ENCODE measurements at regions not wholly inside any gene's neighbourhood (a gene's known extent, or its start where the extent isn't known, plus 50 kb on each side); places are given as distances from the start of the nearest gene placed in this dataset.

- no peak for TF ChIP-seq POLR2AphosphoS5 (IDR thresholded peaks at IDR 0.05; ENCODE audit: low read depth, low read length)
- no peak for TF ChIP-seq SIN3A (IDR thresholded peaks at IDR 0.05; ENCODE audit: low read depth)
- no peak for TF ChIP-seq POLR2A (IDR thresholded peaks at IDR 0.05; ENCODE audit: borderline replicate concordance, extremely low read depth, insufficient read depth, insufficient read length)
Measured at GRCh38 chr2:211157856-211158463, 601.6 kb downstream of the CPS1 start (continued).

DNA sequence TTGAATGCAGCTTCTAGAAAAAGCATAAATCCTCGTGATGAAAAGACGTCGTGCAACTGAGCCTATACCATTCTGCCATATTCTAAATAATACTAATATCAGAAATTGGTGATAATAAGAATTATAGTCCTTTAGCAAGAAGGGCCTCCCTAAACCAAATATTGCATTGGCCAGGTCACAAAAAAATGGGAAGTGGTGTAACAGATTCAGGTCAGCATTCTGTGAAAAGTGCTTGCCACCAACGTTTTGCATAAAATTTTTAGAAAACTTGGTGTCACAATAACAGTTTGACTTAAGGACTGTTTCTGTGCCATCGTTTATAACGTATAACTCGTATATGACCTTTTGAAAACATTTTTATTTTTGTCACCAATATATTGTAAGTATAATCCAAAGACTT lies 603.6 kb downstream of the CPS1 start:
- Histone ChIP-seq H3K79me2 (ENCODE audit: insufficient read depth, low read length) (no peaks in the 10 kb centered on the region), H3K36me3 (ENCODE audit: control insufficient read depth in 1 of 2, insufficient read depth in 2 of 2, low read length in 2 of 2) (no peaks in the 10 kb centered on the region), H3K9ac (ENCODE audit: low read length) (no peak overlapping the region), H3K4me2 (ENCODE audit: low read length) (no peak overlapping the region), H3K4me3 (replicated peaks in 1 of 2; ENCODE audit: low read depth in 1 of 2, low read length in 2 of 2) (no peak overlapping the region), H3K9me3 (ENCODE audit: control insufficient read depth in 1 of 2, insufficient read depth in 1 of 2, low read depth in 1 of 2, low read length in 2 of 2) (no peaks in the 10 kb centered on the region), H2AFZ (ENCODE audit: low read depth, low read length, poor library complexity, severe bottlenecking) (no peak overlapping the region), H3K9me2 (ENCODE audit: insufficient read depth) (no peaks in the 10 kb centered on the region), H3K27me3 (ENCODE audit: insufficient read depth, low read length) (no peaks in the 10 kb centered on the region), H4K20me1 (ENCODE audit: insufficient read depth) (no peaks in the 10 kb centered on the region), H3K4me1 (ENCODE audit: control insufficient read depth in 1 of 2, insufficient read depth in 2 of 2, low read length in 2 of 2) (no peaks in the 10 kb centered on the region), H3K27ac (ENCODE audit: low read depth, low read length) (no peak overlapping the region)
- DNase-seq (ENCODE audit: low read depth, low spot score) (no peak), ATAC-seq (no peak)
- RAD21 ChIA-PET (ENCODE audit: low non-redundant PET in 1 of 2, low total read pairs in 2 of 2, uncharacterized antibody in 2 of 2, unreplicated experiment in 2 of 2) = no interaction called here
- no TSS peak for BruUV-seq (replicated peaks)
- no peak for TF ChIP-seq EGR1 (IDR thresholded peaks at IDR 0.05; ENCODE audit: low read depth)
- TF ChIP-seq FOSL1 (IDR thresholded peaks at IDR 0.05; ENCODE audit: low read depth) = no peak
- TF ChIP-seq TCF7L2 (IDR thresholded peaks at IDR 0.05; ENCODE audit: borderline replicate concordance, extremely low read depth, insufficient read depth, insufficient read length) = no peak
- no peak for TF ChIP-seq POLR2AphosphoS5 (IDR thresholded peaks at IDR 0.05; ENCODE audit: low read depth, low read length)
- no peak for TF ChIP-seq JUND (IDR thresholded peaks at IDR 0.05)
- TF ChIP-seq CEBPB (IDR thresholded peaks at IDR 0.05; ENCODE audit: low read depth) = no peak
- TF ChIP-seq ZBTB33 (IDR thresholded peaks at IDR 0.05; ENCODE audit: extremely low read depth, insufficient replicate concordance, low read length) = no peak
- TF ChIP-seq SP1 (IDR thresholded peaks at IDR 0.05; ENCODE audit: low read depth) = no peak
- no peak for TF ChIP-seq REST (IDR thresholded peaks at IDR 0.05; ENCODE audit: low read depth)
- no peak for TF ChIP-seq ZNF274 (IDR thresholded peaks at IDR 0.05; ENCODE audit: low read depth, low read length)
- no peak for TF ChIP-seq ZFX (IDR thresholded peaks at IDR 0.05)
- no peak for TF ChIP-seq EZH2 (IDR thresholded peaks at IDR 0.05)
- TF ChIP-seq RAD21 (IDR thresholded peaks at IDR 0.05; ENCODE audit: low read depth) = no peak
- TF ChIP-seq, protein P1, sequence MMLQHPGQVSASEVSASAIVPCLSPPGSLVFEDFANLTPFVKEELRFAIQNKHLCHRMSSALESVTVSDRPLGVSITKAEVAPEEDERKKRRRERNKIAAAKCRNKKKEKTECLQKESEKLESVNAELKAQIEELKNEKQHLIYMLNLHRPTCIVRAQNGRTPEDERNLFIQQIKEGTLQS (IDR thresholded peaks at IDR 0.05) = no peak
- TF ChIP-seq SRF (IDR thresholded peaks at IDR 0.05; ENCODE audit: low read depth) = no peak
- TF ChIP-seq, protein P2, sequence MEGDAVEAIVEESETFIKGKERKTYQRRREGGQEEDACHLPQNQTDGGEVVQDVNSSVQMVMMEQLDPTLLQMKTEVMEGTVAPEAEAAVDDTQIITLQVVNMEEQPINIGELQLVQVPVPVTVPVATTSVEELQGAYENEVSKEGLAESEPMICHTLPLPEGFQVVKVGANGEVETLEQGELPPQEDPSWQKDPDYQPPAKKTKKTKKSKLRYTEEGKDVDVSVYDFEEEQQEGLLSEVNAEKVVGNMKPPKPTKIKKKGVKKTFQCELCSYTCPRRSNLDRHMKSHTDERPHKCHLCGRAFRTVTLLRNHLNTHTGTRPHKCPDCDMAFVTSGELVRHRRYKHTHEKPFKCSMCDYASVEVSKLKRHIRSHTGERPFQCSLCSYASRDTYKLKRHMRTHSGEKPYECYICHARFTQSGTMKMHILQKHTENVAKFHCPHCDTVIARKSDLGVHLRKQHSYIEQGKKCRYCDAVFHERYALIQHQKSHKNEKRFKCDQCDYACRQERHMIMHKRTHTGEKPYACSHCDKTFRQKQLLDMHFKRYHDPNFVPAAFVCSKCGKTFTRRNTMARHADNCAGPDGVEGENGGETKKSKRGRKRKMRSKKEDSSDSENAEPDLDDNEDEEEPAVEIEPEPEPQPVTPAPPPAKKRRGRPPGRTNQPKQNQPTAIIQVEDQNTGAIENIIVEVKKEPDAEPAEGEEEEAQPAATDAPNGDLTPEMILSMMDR (IDR thresholded peaks at IDR 0.05 in 2 of 3, conservative IDR thresholded peaks at IDR 0.05 in 1 of 3; ENCODE audit: borderline replicate concordance in 1 of 3, insufficient read depth in 1 of 3, low read depth in 2 of 3, low read length in 2 of 3) = no peak
- POLR2A ChIA-PET = no interaction called here
- intact Hi-C loops (cut with micrococcal nuclease) = loop anchor here (2.0 to 5.0 kb wide), 2 partner anchors 128 to 543 kb away; no protein-coding TSS in a partner anchor
- CTCF ChIA-PET = no interaction called here

Data from HCT116 (cell line).